ENCODE measurements at regions not wholly inside any gene's neighbourhood (a gene's known extent, or its start where the extent isn't known, plus 50 kb on each side); places are given as distances from the start of the nearest gene placed in this dataset.

GRCh38 chr11:11036185-11036847 is 178.5 kb upstream of the ZBED5 start:
- Histone ChIP-seq H3K9me3 (ENCODE audit: control insufficient read depth, low read length) (no peaks in the 10 kb centered on the region), H3K36me3 (ENCODE audit: control insufficient read depth, insufficient read depth, low read length) (no peaks in the 10 kb centered on the region), H3K27me3 (ENCODE audit: control insufficient read depth, insufficient read depth, low read length, poor library complexity, severe bottlenecking) (no peaks in the 10 kb centered on the region), H3K27ac (ENCODE audit: insufficient read depth, low read depth, low read length, poor library complexity, severe bottlenecking) (no peak overlapping the region), H3K4me1 (ENCODE audit: control insufficient read depth, insufficient read depth, low read length) (peaks cover 9% of the 10 kb centered on the region), H3K4me3 (ENCODE audit: insufficient read depth, low read depth, low read length) (no peak overlapping the region)
- 94 to 98% methylated on average over 3 of the region's 3 CpGs for WGBS, 2 experiments

GRCh38 chr11:11035331-11035730 is 177.5 kb upstream of the ZBED5 start:
- H3K4me3 ChIP-seq (ENCODE audit: insufficient read depth, low read depth, low read length): no peak overlapping the region
- H3K27ac ChIP-seq (ENCODE audit: insufficient read depth, low read depth, low read length, poor library complexity, severe bottlenecking): no peak overlapping the region
- H3K36me3 ChIP-seq (ENCODE audit: control insufficient read depth, insufficient read depth, low read length): no peaks in the 10 kb centered on the region
- peaks cover 9% of the 10 kb centered on the region for H3K4me1 ChIP-seq (ENCODE audit: control insufficient read depth, insufficient read depth, low read length)
- no peaks in the 10 kb centered on the region for H3K27me3 ChIP-seq (ENCODE audit: control insufficient read depth, insufficient read depth, low read length, poor library complexity, severe bottlenecking)
- 93 to 100% methylated on average over 1 of the region's 1 CpG for WGBS, 2 experiments
- no peaks in the 10 kb centered on the region for H3K9me3 ChIP-seq (ENCODE audit: control insufficient read depth, low read length)

DNA sequence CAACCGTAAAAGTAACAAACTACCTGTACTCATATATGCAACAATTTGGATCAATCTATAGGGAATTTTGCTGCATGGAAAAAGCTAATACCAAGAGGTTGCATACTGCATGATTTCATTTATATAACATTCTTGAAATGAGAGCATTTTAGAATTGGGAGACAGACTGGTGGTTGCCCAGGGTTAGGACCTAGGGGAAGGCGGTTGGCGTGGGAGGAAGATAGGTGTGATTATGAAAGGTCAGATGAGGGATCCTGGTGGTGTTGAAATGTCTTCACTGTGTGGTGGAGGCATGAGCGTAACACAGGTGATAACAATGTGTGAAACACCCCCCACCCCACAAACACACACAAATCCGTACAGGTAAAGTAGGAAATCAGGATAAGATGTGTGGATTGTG is 176.6 kb upstream of the ZBED5 start:
- Histone ChIP-seq H3K27ac (ENCODE audit: insufficient read depth, low read depth, low read length, poor library complexity, severe bottlenecking) (no peak overlapping the region), H3K9me3 (ENCODE audit: control insufficient read depth, low read length) (no peaks in the 10 kb centered on the region), H3K36me3 (ENCODE audit: control insufficient read depth, insufficient read depth, low read length) (no peaks in the 10 kb centered on the region), H3K27me3 (ENCODE audit: control insufficient read depth, insufficient read depth, low read length, poor library complexity, severe bottlenecking) (no peaks in the 10 kb centered on the region), H3K4me1 (ENCODE audit: control insufficient read depth, insufficient read depth, low read length) (peaks cover 9% of the 10 kb centered on the region), H3K4me3 (ENCODE audit: insufficient read depth, low read depth, low read length) (no peak overlapping the region)
- WGBS, 2 experiments: 54 to 64% methylated on average over 2 to 3 of the region's 5 CpGs

DNA sequence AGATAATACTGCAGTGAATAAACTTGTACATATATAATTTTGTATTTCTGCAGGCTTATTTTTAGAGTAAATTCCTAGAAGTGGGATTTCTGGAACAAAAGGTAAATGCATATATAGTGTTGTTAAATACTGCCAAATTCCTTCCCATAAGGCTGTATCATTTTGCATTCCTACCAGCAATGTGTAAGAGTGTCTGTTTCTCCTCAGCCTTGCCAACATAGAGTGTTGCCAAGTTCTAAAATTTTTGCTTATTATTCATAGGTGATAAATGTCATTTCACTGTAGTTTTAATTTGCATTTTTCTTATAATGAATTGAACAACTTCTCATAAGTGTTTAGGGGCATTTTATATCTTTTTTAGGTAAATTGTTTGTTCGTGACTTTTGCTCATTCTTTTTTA is 174.2 kb upstream of the ZBED5 start:
- Histone ChIP-seq H3K4me3 (ENCODE audit: insufficient read depth, low read depth, low read length) (no peak overlapping the region), H3K27ac (ENCODE audit: insufficient read depth, low read depth, low read length, poor library complexity, severe bottlenecking) (no peak overlapping the region), H3K9me3 (ENCODE audit: control insufficient read depth, low read length) (no peaks in the 10 kb centered on the region), H3K4me1 (ENCODE audit: control insufficient read depth, insufficient read depth, low read length) (no peaks in the 10 kb centered on the region), H3K27me3 (ENCODE audit: control insufficient read depth, insufficient read depth, low read length, poor library complexity, severe bottlenecking) (no peaks in the 10 kb centered on the region), H3K36me3 (ENCODE audit: control insufficient read depth, insufficient read depth, low read length) (no peaks in the 10 kb centered on the region)
- 100% methylated on average over 1 of the region's 1 CpG; no CpG with 5 or more reads in 1 of the 2 experiments for WGBS, 2 experiments

DNA sequence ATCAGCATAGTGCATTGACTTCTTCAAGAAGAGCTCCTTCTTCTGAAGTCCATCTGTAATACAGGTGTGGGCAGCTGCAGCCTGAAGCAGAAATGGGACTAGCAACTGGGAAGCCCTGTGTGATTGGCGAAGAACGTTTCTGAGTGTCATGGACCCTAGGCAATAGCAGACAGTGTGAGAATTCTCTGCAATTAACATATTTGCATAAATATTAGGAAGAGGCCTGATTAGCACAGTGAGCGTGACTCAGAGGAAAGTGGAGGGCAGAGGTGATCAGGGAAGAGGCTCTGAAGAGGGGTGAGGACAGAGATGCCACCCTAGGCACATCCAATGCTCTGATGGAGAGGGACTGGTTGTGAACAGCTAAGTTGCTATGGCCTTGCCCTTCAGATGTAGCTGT is 171.2 kb upstream of the ZBED5 start:
- no peaks in the 10 kb centered on the region for H3K36me3 ChIP-seq (ENCODE audit: control insufficient read depth, insufficient read depth, low read length)
- 91 to 92% methylated on average over 3 of the region's 3 CpGs for WGBS, 2 experiments
- H3K4me3 ChIP-seq (ENCODE audit: insufficient read depth, low read depth, low read length): no peak overlapping the region
- no peak overlapping the region for H3K27ac ChIP-seq (ENCODE audit: insufficient read depth, low read depth, low read length, poor library complexity, severe bottlenecking)
- H3K4me1 ChIP-seq (ENCODE audit: control insufficient read depth, insufficient read depth, low read length): no peaks in the 10 kb centered on the region
- H3K9me3 ChIP-seq (ENCODE audit: control insufficient read depth, low read length): no peaks in the 10 kb centered on the region
- no peaks in the 10 kb centered on the region for H3K27me3 ChIP-seq (ENCODE audit: control insufficient read depth, insufficient read depth, low read length, poor library complexity, severe bottlenecking)

DNA sequence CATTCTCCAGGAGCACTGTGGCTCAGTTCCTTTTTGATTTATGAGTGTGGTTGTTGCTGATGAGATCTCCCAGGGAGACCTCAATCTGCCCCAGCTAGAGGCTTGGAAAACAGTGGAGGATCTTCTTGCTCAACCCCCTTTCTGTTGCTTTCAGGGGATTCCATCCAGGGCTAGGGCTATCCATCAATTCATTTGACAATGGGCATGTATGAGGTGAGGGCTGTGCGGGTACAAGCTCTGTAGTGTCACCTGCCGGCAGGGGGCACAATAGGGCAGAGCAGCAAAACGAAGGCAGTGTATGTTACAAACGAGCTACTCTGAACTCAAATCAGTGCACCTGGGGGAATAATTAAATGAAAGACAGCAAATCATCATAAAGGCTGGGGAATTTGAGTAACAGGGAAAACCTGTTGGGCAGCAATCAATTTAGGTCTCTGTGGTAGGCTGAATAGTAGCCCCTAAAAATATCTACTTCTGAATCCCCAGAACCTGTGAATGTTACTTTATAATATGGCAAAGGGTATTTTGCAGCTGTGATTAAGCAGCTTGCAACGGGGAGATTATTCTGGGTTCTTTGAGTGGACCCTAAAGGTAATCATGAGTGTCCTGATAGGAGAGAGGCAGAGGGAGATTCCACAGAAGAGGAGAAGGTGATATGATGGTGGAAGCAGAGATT is 170.3 kb upstream of the ZBED5 start:
- H3K27me3 ChIP-seq (ENCODE audit: control insufficient read depth, insufficient read depth, low read length, poor library complexity, severe bottlenecking): no peaks in the 10 kb centered on the region
- H3K27ac ChIP-seq (ENCODE audit: insufficient read depth, low read depth, low read length, poor library complexity, severe bottlenecking): no peak overlapping the region
- WGBS, 2 experiments: 28 to 35% methylated on average over 5 of the region's 5 CpGs
- no peaks in the 10 kb centered on the region for H3K4me1 ChIP-seq (ENCODE audit: control insufficient read depth, insufficient read depth, low read length)
- H3K36me3 ChIP-seq (ENCODE audit: control insufficient read depth, insufficient read depth, low read length): no peaks in the 10 kb centered on the region
- H3K9me3 ChIP-seq (ENCODE audit: control insufficient read depth, low read length): no peaks in the 10 kb centered on the region
- H3K4me3 ChIP-seq (ENCODE audit: insufficient read depth, low read depth, low read length): no peak overlapping the region

GRCh38 chr11:11027288-11027687 is 169.4 kb upstream of the ZBED5 start:
- H3K9me3 ChIP-seq (ENCODE audit: control insufficient read depth, low read length): no peaks in the 10 kb centered on the region
- no peaks in the 10 kb centered on the region for H3K27me3 ChIP-seq (ENCODE audit: control insufficient read depth, insufficient read depth, low read length, poor library complexity, severe bottlenecking)
- no peaks in the 10 kb centered on the region for H3K4me1 ChIP-seq (ENCODE audit: control insufficient read depth, insufficient read depth, low read length)
- H3K27ac ChIP-seq (ENCODE audit: insufficient read depth, low read depth, low read length, poor library complexity, severe bottlenecking): no peak overlapping the region
- H3K36me3 ChIP-seq (ENCODE audit: control insufficient read depth, insufficient read depth, low read length): no peaks in the 10 kb centered on the region
- H3K4me3 ChIP-seq (ENCODE audit: insufficient read depth, low read depth, low read length): no peak overlapping the region
- 88 to 91% methylated on average over 1 of the region's 1 CpG for WGBS, 2 experiments

DNA sequence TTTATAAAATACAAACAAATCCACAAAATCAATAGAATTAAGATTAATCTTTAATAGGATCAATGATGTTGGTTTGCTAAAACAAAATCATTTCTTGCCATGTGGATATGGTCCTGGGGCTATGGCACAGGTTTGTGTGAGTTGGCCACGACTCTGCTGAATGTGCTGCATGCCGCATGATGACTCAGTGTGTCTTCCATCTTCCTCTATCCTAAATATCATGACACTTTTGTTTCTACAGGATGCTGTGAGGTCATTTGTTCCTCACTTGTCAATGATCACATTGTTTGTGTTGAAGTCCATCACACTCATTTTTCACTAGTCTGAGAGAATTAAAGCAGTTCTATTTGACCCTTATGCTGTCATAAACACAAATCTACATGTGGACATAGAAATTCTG is 167.2 kb upstream of the ZBED5 start:
- H3K9me3 ChIP-seq (ENCODE audit: control insufficient read depth, low read length): no peaks in the 10 kb centered on the region
- H3K4me1 ChIP-seq (ENCODE audit: control insufficient read depth, insufficient read depth, low read length): no peaks in the 10 kb centered on the region
- no peak overlapping the region for H3K4me3 ChIP-seq (ENCODE audit: insufficient read depth, low read depth, low read length)
- no peak overlapping the region for H3K27ac ChIP-seq (ENCODE audit: insufficient read depth, low read depth, low read length, poor library complexity, severe bottlenecking)
- WGBS, 2 experiments: 79 to 80% methylated on average over 2 of the region's 2 CpGs
- no peaks in the 10 kb centered on the region for H3K36me3 ChIP-seq (ENCODE audit: control insufficient read depth, insufficient read depth, low read length)
- no peaks in the 10 kb centered on the region for H3K27me3 ChIP-seq (ENCODE audit: control insufficient read depth, insufficient read depth, low read length, poor library complexity, severe bottlenecking)

DNA sequence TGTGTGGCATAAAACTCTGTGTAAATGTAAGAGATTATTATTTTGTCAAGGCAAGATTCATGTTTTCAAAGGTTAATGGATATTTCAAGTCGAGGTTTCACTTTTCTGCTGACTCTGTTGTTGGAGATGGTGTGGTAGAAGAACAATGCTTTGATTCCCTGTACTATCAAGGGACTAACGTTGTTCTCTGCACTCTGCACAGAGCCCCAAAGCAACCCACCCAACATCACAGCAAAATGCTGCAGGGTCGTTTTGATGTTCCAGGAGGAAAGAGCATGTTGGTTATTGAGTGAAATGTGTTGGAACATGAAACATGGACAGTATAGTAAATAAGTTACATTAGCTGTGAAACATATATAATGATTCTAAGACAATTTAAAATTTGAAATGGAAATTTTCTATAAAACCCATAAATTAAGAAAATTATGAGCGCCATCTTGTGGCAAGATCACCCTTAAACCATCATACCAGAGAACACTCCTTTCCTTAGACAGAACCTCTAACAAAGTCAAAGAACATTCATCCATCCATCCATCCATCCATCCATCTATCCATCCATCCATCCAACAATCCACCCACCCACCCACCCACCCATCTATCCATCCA is 164.4 kb upstream of the ZBED5 start:
- Histone ChIP-seq H3K4me1 (ENCODE audit: control insufficient read depth, insufficient read depth, low read length) (no peaks in the 10 kb centered on the region), H3K27ac (ENCODE audit: insufficient read depth, low read depth, low read length, poor library complexity, severe bottlenecking) (no peak overlapping the region)

DNA sequence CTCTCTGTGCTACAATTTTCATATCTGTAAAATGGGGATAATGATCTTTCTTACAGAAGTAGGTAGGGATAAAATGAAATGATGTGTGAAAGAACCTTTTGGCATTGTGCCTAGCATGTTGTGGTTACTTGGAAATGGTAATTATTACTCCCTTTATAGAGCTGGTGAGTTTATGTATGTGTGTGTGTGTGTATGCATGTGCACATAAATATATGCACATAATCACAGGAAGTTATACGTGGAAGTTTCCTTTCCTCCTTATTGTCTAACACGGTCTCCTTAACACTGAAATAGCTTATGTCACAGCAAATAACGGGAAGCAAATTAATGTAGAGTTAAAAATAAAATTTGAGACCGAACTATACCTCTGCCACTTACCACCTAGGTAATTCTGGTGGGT is 163.7 kb upstream of the ZBED5 start:
- no peaks in the 10 kb centered on the region for H3K36me3 ChIP-seq (ENCODE audit: control insufficient read depth, insufficient read depth, low read length)
- H3K4me3 ChIP-seq (ENCODE audit: insufficient read depth, low read depth, low read length): no peak overlapping the region
- WGBS, 2 experiments: 85 to 100% methylated on average over 1 to 4 of the region's 4 CpGs
- no peaks in the 10 kb centered on the region for H3K9me3 ChIP-seq (ENCODE audit: control insufficient read depth, low read length)
- no peak overlapping the region for H3K27ac ChIP-seq (ENCODE audit: insufficient read depth, low read depth, low read length, poor library complexity, severe bottlenecking)
- H3K27me3 ChIP-seq (ENCODE audit: control insufficient read depth, insufficient read depth, low read length, poor library complexity, severe bottlenecking): no peaks in the 10 kb centered on the region
- no peaks in the 10 kb centered on the region for H3K4me1 ChIP-seq (ENCODE audit: control insufficient read depth, insufficient read depth, low read length)

More for the DNA sequence above, 164.4 kb upstream of the ZBED5 start:
- Histone ChIP-seq H3K27me3 (ENCODE audit: control insufficient read depth, insufficient read depth, low read length, poor library complexity, severe bottlenecking) (no peaks in the 10 kb centered on the region), H3K4me3 (ENCODE audit: insufficient read depth, low read depth, low read length) (no peak overlapping the region), H3K36me3 (ENCODE audit: control insufficient read depth, insufficient read depth, low read length) (no peaks in the 10 kb centered on the region), H3K9me3 (ENCODE audit: control insufficient read depth, low read length) (no peaks in the 10 kb centered on the region)
- 42 to 45% methylated on average over 2 of the region's 4 CpGs for WGBS, 2 experiments

Data from ectodermal cell (in vitro differentiated cells).